Right lobe of liver (tissue), 4 donors: ENCODE measurements at regions not wholly inside any gene's neighbourhood (a gene's known extent, or its start where the extent isn't known, plus 50 kb on each side); places are given as distances from the start of the nearest gene placed in this dataset.

ENCODE experiments used
- CTCF ChIP-seq, 4 donors: fragments of 200-600 bp in 3 of 4; fragments of 450-650 bp in 1 of 4; IDR thresholded peaks; one replicate each; pipeline versions ENCODE4 v1.5.1 to v1.8.0; 2016 to 2022; ENCODE audit warnings: antibody characterized with exemption in 4 of 4, mild to moderate bottlenecking in 2 of 4
- POLR2A ChIP-seq: fragments of 450-650 bp; IDR thresholded peaks from one replicate; pipeline ENCODE4 v1.6.1; 2017; ENCODE audit warnings: antibody characterized with exemption, mild to moderate bottlenecking
- donor health status: DM: no; HTN: no; CAD: no.
- donor health status: DM: no; HTN: no; CAD: no.
- donor health status: DM: no; HTN: yes; CAD: no.

- no peak for TF ChIP-seq POLR2A
- TF ChIP-seq CTCF (IDR thresholded peaks at IDR 0.05): no peak
Measured at GRCh38 chr7:156166692-156167416, 354.6 kb upstream of the SHH start.
